ENCODE measurements at regions not wholly inside any gene's neighbourhood (a gene's known extent, or its start where the extent isn't known, plus 50 kb on each side); places are given as distances from the start of the nearest gene placed in this dataset.
A peak's percentile ranks its signal among the peaks of the same experiment; 100 is the strongest.

DNA sequence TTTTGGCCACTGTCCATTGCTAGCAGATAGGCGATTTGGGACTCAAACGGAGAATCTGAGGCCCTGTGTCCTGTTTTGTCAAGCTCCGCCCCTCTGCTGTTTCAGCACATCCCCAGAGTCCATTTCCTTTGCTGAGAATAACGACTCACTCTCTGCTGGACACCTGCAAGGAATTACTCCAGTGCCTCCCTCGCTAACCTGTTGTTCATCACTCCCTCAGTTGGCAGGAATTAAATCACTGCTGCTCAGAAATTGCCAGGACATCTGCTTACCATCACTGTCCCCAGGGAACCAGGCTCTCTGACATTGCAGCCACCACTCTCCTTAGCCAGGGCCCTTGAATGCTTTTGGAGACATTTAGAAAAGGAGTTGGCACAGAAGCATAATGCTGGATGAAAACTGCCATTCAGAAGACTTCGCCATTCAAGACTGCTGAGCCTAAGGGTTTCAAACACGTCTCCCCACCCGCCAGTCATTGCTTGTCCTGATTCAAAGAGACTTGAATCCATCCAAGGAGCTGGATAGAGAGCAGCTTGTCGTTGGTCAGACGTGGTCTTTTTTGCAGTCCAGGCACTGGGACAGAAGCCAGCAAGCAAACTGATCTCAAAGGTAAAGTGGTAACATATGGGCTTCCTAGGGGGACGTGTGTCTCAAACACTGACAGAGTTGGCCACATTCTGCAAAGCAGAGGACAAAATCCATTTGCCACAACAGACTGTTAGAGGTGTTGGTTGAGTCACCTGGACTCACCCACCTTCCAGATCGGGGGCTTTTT is 155.3 kb downstream of the UXS1 start (continued):
- TF ChIP-seq FOSL2 (IDR thresholded peaks at IDR 0.05; ENCODE audit: borderline replicate concordance, low read depth) = no peak
- peak; percentile 99 for TF ChIP-seq RCOR1 (IDR thresholded peaks at IDR 0.05; ENCODE audit: low read length)
- no peak for TF ChIP-seq IRF3 (IDR thresholded peaks at IDR 0.05; ENCODE audit: low read depth, low read length)
- TF ChIP-seq NRF1 (IDR thresholded peaks at IDR 0.05; ENCODE audit: low read depth, low read length) = no peak
- TF ChIP-seq EZH2phosphoT487 (IDR thresholded peaks at IDR 0.05; ENCODE audit: borderline replicate concordance, low read depth) = no peak
- no peak for TF ChIP-seq POLR2AphosphoS5 (IDR thresholded peaks at IDR 0.05; ENCODE audit: low read depth, low read length)
- peak; percentile 57; the same call in 1 of the 2 replicates for TF ChIP-seq TCF12 (IDR thresholded peaks at IDR 0.05)
- TF ChIP-seq GATA2 (CRISPR knock-in tag; IDR thresholded peaks at IDR 0.05) = peak; percentile 57; the same call in 1 of the 2 replicates
- TF ChIP-seq YY1 (IDR thresholded peaks at IDR 0.05; ENCODE audit: low read depth) = no peak
- TF ChIP-seq, protein P1, sequence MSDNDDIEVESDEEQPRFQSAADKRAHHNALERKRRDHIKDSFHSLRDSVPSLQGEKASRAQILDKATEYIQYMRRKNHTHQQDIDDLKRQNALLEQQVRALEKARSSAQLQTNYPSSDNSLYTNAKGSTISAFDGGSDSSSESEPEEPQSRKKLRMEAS (IDR thresholded peaks at IDR 0.05; ENCODE audit: low read depth) = no peak
- no peak for TF ChIP-seq RXRA (IDR thresholded peaks at IDR 0.05; ENCODE audit: borderline replicate concordance, low read depth)
- no peak for TF ChIP-seq NFIC (IDR thresholded peaks at IDR 0.05; ENCODE audit: borderline replicate concordance)
- TF ChIP-seq RFX5 (IDR thresholded peaks at IDR 0.05; ENCODE audit: low read length) = no peak; the same call in 1 of the 2 replicates
- TF ChIP-seq, protein P2, sequence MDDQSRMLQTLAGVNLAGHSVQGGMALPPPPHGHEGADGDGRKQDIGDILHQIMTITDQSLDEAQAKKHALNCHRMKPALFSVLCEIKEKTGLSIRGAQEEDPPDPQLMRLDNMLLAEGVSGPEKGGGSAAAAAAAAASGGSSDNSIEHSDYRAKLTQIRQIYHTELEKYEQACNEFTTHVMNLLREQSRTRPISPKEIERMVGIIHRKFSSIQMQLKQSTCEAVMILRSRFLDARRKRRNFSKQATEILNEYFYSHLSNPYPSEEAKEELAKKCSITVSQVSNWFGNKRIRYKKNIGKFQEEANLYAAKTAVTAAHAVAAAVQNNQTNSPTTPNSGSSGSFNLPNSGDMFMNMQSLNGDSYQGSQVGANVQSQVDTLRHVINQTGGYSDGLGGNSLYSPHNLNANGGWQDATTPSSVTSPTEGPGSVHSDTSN (IDR thresholded peaks at IDR 0.05) = no peak
- no peak for TF ChIP-seq FOXM1 (IDR thresholded peaks at IDR 0.05; ENCODE audit: low read depth)
- peak; percentile 23 for TF ChIP-seq RAD21 (IDR thresholded peaks at IDR 0.05; ENCODE audit: low read length)
- TF ChIP-seq MXI1 (IDR thresholded peaks at IDR 0.05; ENCODE audit: low read depth, low read length) = no peak
- TF ChIP-seq GABPA (IDR thresholded peaks at IDR 0.05; ENCODE audit: low read depth) = no peak
- TF ChIP-seq TEAD4 (IDR thresholded peaks at IDR 0.05; ENCODE audit: borderline replicate concordance, insufficient read depth) = no peak
- no peak for TF ChIP-seq JUND (IDR thresholded peaks at IDR 0.05)
- no peak for TF ChIP-seq MEF2A (IDR thresholded peaks at IDR 0.05; ENCODE audit: borderline replicate concordance, low read depth)
- TF ChIP-seq, protein P3, sequence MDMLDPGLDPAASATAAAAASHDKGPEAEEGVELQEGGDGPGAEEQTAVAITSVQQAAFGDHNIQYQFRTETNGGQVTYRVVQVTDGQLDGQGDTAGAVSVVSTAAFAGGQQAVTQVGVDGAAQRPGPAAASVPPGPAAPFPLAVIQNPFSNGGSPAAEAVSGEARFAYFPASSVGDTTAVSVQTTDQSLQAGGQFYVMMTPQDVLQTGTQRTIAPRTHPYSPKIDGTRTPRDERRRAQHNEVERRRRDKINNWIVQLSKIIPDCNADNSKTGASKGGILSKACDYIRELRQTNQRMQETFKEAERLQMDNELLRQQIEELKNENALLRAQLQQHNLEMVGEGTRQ (IDR thresholded peaks at IDR 0.05; ENCODE audit: borderline replicate concordance, low read depth, low read length) = no peak
- no peak for TF ChIP-seq TAF1 (IDR thresholded peaks at IDR 0.05; ENCODE audit: borderline replicate concordance, low read depth, low read length)
